ENCODE measurements at regions not wholly inside any gene's neighbourhood (a gene's known extent, or its start where the extent isn't known, plus 50 kb on each side); places are given as distances from the start of the nearest gene placed in this dataset.

GRCh38 chr18:71707985-71708500, 836.1 kb downstream of the CBLN2 start:
- DNase-seq = no peak

GRCh38 chr18:71707400-71707799, 836.7 kb downstream of the CBLN2 start:
- no peak for DNase-seq

- DNase-seq = no peak
Measured at GRCh38 chr18:71689416-71690160, 854.6 kb downstream of the CBLN2 start.

GRCh38 chr18:71682591-71682990, 861.6 kb downstream of the CBLN2 start:
- no peak for DNase-seq

- no peak for DNase-seq
Measured at GRCh38 chr18:71678144-71678543, 866.0 kb downstream of the CBLN2 start.

- DNase-seq = no peak
Measured at GRCh38 chr18:71673954-71674353, 870.2 kb downstream of the CBLN2 start.

- no peak for DNase-seq
Measured at GRCh38 chr18:71673498-71673897, 870.6 kb downstream of the CBLN2 start.

GRCh38 chr18:71666481-71666880, 877.7 kb downstream of the CBLN2 start:
- no peak for DNase-seq

GRCh38 chr18:71665131-71665530, 879.0 kb downstream of the CBLN2 start:
- no peak for DNase-seq

GRCh38 chr18:71643822-71644221, 900.3 kb downstream of the CBLN2 start:
- no peak for DNase-seq

- no peak for DNase-seq
Measured at GRCh38 chr18:71630696-71631095, 913.4 kb downstream of the CBLN2 start.

GRCh38 chr18:71625556-71626090, 918.5 kb downstream of the CBLN2 start:
- no peak for DNase-seq

GRCh38 chr18:71598374-71598773, 945.8 kb downstream of the CBLN2 start:
- no peak for DNase-seq

- no peak for DNase-seq
Measured at GRCh38 chr18:71597219-71597618, 946.9 kb downstream of the CBLN2 start.

- DNase-seq = no peak
Measured at GRCh38 chr18:71583252-71583651, 960.9 kb downstream of the CBLN2 start.

- no peak for DNase-seq
Measured at GRCh38 chr18:71554686-71555085, 989.5 kb downstream of the CBLN2 start.

GRCh38 chr18:71541643-71542042, 1002.5 kb downstream of the CBLN2 start:
- DNase-seq = no peak

GRCh38 chr18:71529703-71530303, 1014.3 kb downstream of the CBLN2 start:
- DNase-seq = no peak

GRCh38 chr18:71523483-71524435, 1020.4 kb downstream of the CBLN2 start:
- no peak for DNase-seq

- no peak for DNase-seq
Measured at GRCh38 chr18:71505526-71505925, 1038.6 kb downstream of the CBLN2 start.

- DNase-seq = no peak
Measured at GRCh38 chr18:71503222-71503621, 1040.9 kb downstream of the CBLN2 start.

- DNase-seq = no peak
Measured at GRCh38 chr18:71485611-71486010, 1058.5 kb downstream of the CBLN2 start.
